ENCODE measurements at regions not wholly inside any gene's neighbourhood (a gene's known extent, or its start where the extent isn't known, plus 50 kb on each side); places are given as distances from the start of the nearest gene placed in this dataset.

- no peak for TF ChIP-seq TAF1 (IDR thresholded peaks at IDR 0.05; ENCODE audit: borderline replicate concordance, insufficient read depth, low read length)
Measured at GRCh38 chr6:4687656-4687988, 88.6 kb upstream of the CDYL start.

GRCh38 chr6:4682431-4683097 is 93.6 kb upstream of the CDYL start:
- TF ChIP-seq REST (IDR thresholded peaks at IDR 0.05; ENCODE audit: insufficient read depth in 1 of 2, low read depth in 2 of 2, low read length in 2 of 2) (no peak), TAF1 (IDR thresholded peaks at IDR 0.05; ENCODE audit: borderline replicate concordance, insufficient read depth, low read length) (no peak), SIN3A (IDR thresholded peaks at IDR 0.05; ENCODE audit: borderline replicate concordance, insufficient read depth, low read length) (no peak), POLR2AphosphoS5 (IDR thresholded peaks at IDR 0.05; ENCODE audit: low read depth, low read length) (no peak), FOXP2 (optimal IDR thresholded peaks at IDR 0.05; ENCODE audit: borderline replicate concordance, extremely low read depth, extremely low read length, insufficient read depth) (no peak)

- TF ChIP-seq SIN3A (IDR thresholded peaks at IDR 0.05; ENCODE audit: borderline replicate concordance, insufficient read depth, low read length) (no peak), POLR2AphosphoS5 (IDR thresholded peaks at IDR 0.05; ENCODE audit: low read depth, low read length) (no peak), REST (IDR thresholded peaks at IDR 0.05; ENCODE audit: insufficient read depth in 1 of 2, low read depth in 2 of 2, low read length in 2 of 2) (no peak), FOXP2 (optimal IDR thresholded peaks at IDR 0.05; ENCODE audit: borderline replicate concordance, extremely low read depth, extremely low read length, insufficient read depth) (no peak)
Measured at GRCh38 chr6:4678506-4679300, 97.5 kb upstream of the CDYL start.

- no peak for TF ChIP-seq SIN3A (IDR thresholded peaks at IDR 0.05; ENCODE audit: borderline replicate concordance, insufficient read depth, low read length)
- TF ChIP-seq REST (IDR thresholded peaks at IDR 0.05; ENCODE audit: insufficient read depth in 1 of 2, low read depth in 2 of 2, low read length in 2 of 2): no peak
- no peak for TF ChIP-seq POLR2AphosphoS5 (IDR thresholded peaks at IDR 0.05; ENCODE audit: low read depth, low read length)
- TF ChIP-seq FOXP2 (optimal IDR thresholded peaks at IDR 0.05; ENCODE audit: borderline replicate concordance, extremely low read depth, extremely low read length, insufficient read depth): no peak
- no peak for TF ChIP-seq TAF1 (IDR thresholded peaks at IDR 0.05; ENCODE audit: borderline replicate concordance, insufficient read depth, low read length)
Measured at GRCh38 chr6:4677751-4678065, 98.5 kb upstream of the CDYL start.

- TF ChIP-seq FOXP2 (optimal IDR thresholded peaks at IDR 0.05; ENCODE audit: borderline replicate concordance, extremely low read depth, extremely low read length, insufficient read depth) (no peak), SIN3A (IDR thresholded peaks at IDR 0.05; ENCODE audit: borderline replicate concordance, insufficient read depth, low read length) (no peak), POLR2AphosphoS5 (IDR thresholded peaks at IDR 0.05; ENCODE audit: low read depth, low read length) (no peak), TAF1 (IDR thresholded peaks at IDR 0.05; ENCODE audit: borderline replicate concordance, insufficient read depth, low read length) (no peak), REST (IDR thresholded peaks at IDR 0.05; ENCODE audit: insufficient read depth in 1 of 2, low read depth in 2 of 2, low read length in 2 of 2) (no peak)
Measured at GRCh38 chr6:4677011-4677750, 99.0 kb upstream of the CDYL start.

All from PFSK-1 (cell line).